T-helper 2 cell (primary cell): ENCODE measurements at regions not wholly inside any gene's neighbourhood (a gene's known extent, or its start where the extent isn't known, plus 50 kb on each side); places are given as distances from the start of the nearest gene placed in this dataset.
"Not testable (repeated sequence)": the region's sequence is repeated elsewhere in the genome, so short reads cannot be mapped to it uniquely, and the experiment has no call there.

Source experiments
- DNase-seq, 5 experiments: peaks; one replicate each; pipeline versions ENCODE4 v3.0.0 to v3.0.0-alpha.2; 2012 to 2022

DNA sequence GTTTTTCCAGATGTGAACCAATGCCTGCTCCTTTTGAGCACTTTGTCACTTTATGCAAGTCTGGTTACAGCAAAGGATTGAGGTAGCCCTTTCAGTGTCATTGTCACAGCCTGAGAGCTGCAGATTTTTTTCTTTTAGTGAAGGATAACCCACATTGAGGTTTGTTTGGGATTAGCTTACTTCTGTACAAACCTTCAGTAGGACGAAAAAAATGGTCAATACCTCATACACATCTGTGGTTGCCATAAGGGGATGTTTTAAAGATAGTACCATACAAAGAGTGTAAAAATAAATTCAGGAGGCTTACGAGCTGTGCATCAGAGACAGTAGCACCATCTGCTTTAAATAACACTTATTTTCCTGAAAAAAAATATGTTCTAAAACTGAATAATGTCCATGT is 566.0 kb downstream of the AJAP1 start:
- no peak for DNase-seq

DNA sequence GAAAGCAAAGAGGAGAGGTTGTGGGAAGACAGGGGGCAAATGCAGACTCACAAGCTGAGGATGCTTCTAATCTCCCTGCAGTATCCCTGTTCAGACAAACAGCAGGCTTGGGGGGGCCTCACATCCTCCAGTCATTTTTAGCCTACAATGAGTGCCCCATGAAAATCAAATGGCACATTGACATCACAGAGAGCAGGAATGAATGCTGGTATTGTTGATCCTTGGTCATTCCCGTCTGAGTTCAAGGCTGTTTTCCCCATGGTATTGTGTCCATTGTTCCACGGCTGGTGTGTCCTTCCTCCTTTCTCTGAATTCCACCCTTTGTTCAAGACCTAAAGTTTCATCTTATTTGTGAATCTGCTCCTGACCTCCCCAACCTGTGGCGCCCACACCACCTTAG is 545.6 kb downstream of the AJAP1 start:
- DNase-seq, result no peak

- no peak for DNase-seq
Measured at GRCh38 chr1:5198328-5198727, 543.9 kb downstream of the AJAP1 start.

GRCh38 chr1:5191470-5191869 is 537.1 kb downstream of the AJAP1 start:
- no peak for DNase-seq

DNA sequence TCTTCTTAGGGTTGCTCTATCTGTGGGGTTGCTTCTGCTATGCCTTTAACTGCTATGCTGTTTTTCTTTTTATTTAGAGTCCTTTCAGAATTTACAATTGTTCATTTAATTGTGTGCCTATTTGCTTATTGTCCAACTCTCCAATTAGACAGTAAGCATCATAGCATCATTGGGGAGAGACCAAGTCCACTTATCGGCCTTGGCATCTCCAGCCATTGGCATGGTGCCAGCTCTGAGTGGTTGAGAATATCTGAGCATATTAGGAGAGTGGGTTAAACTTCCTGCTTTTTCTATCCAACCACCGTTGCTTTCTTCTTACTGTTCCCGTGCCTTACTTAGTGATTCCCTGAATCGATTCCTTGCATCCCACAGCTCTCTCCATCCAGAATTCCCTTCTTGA is 535.0 kb downstream of the AJAP1 start:
- no peak for DNase-seq

DNA sequence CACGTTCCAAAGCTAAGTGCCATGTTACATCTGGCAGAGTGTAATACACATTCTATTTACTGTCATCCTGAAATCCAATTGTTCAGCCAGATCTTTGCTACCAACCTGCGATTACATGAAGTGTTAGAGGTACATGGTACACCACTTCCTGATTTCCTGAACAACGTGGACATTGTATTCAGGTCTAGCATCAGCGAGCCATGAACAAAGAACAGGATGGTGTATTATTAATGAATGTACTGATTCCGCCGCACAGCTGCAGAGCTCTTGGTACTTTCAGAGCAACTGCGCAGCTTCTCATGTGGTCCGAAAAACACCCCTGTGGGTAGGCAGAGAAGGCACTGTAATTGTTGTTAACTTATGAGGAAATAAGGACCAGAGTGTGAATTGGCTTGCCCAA is 511.4 kb downstream of the AJAP1 start:
- DNase-seq, result no peak

- DNase-seq, result no peak
Measured at GRCh38 chr1:5164158-5164557, 509.7 kb downstream of the AJAP1 start.

DNA sequence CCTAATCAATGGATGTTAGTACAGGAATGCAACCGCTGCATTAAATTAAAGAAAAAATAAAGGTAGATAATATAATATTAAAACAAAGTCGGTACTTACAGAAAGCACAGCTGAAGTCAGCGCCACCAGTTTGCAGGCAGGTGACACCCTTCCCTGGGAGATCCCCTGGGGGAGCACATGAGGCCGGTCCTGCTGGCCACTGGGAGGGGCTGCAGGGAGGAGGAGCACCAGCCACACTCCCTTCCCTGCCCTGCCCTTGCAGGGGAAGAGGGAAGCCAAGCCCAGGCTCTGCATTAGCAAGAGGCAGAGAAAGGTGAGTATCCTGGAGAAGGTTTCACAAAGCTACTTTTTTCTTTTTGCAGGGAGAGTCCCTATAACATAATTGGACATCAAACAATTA is 507.0 kb downstream of the AJAP1 start:
- no peak for DNase-seq

GRCh38 chr1:5157175-5157574 is 502.8 kb downstream of the AJAP1 start:
- DNase-seq, result no peak

DNA sequence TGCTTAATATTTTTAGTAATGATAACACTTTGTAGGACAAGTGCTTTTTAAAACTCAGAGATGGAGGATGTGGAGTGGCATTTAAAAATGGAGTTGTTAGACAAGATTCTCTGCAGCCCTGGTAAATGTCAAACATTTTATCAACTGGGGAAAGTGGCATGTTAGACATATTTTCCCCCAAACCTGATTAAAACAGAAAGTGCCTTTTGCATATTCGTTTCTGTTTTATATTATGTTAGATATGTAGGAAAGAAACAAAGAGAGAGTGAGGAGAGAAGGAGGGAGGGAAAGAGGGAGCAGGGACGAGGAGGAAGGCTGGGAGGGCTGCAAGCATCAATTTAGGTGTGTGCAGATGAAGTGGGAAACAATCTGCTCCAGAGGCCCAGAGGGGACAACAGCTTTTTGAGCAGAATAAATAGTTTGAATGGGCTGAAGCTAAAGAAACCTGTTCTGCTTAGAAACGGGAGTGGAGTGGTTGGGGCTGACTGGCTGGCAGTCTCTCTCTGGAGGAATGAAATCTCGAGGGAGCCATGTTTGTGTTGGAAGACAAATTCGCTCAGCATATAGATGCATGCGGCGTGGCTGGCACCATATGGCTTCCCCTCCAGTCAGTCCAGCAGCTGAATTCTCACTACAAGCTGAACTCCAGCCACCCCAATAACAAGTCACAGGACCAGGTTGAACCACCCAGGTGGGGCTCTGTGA is 502.2 kb downstream of the AJAP1 start:
- no peak for DNase-seq

- no peak for DNase-seq
Measured at GRCh38 chr1:5151511-5151910, 497.1 kb downstream of the AJAP1 start.

DNA sequence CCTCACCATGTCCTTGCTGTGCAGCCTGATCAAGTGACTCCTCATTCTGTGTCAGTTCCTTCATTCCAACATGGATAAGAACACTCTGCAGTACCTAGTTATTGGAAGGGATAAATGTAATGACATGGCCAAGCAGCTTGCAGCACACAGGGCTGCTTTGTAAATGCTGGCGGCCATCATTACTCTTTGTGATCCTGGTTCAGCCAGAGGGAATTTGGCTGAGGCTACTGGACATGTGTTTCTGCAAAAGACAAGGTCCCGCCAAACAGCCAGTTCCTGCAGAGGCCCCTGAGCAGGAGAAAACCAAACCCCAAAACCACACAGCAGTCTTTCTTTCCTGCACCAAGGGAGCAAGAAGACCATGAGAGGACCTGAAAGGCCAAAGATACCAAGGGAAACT is 495.8 kb downstream of the AJAP1 start:
- no peak for DNase-seq

- DNase-seq, result no peak
Measured at GRCh38 chr1:5147806-5148205, 493.4 kb downstream of the AJAP1 start.

DNA sequence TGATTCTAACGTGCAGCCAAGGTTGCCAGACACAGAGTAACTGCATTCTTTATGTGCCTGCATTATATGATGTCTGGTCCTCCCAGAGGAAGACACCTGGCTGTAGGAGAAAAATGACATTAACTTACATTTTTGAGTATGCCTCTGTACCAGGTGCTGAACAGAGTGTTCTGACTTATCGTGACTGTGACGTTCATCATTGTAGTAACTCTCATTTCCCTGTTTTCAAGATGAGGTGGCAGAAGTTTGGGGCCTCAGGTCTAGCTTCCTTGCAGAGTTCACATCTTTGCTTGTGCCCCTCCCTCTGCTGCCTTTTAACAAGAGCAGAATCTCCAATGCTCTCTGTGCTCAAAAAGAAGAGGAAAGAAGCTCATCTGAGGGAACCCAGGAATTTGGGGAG is 488.0 kb downstream of the AJAP1 start:
- DNase-seq, result peak in 1 of 5 experiments; percentile 69

DNA sequence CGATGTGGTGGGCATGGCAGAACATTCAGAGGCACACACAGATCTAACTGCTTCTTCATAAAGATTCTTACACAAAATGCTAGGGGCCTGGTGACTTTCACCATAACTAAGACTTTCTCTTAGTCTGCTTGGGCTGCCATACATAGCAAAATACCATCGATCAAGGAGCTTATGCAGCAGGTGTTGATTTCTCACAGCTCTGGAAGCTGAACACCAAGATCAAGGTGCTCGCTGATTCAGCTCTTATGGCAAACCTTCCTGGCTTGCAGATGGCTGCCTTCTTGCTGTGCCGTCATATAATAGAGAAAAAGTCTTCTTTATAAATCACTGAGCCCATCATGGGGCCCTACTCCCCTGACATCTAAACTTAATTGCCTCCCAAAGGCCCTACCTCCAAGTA is 487.3 kb downstream of the AJAP1 start:
- DNase-seq, result no peak

GRCh38 chr1:5140962-5141361 is 486.6 kb downstream of the AJAP1 start:
- no peak for DNase-seq

- DNase-seq, result no peak
Measured at GRCh38 chr1:5140136-5140535, 485.7 kb downstream of the AJAP1 start.

DNA sequence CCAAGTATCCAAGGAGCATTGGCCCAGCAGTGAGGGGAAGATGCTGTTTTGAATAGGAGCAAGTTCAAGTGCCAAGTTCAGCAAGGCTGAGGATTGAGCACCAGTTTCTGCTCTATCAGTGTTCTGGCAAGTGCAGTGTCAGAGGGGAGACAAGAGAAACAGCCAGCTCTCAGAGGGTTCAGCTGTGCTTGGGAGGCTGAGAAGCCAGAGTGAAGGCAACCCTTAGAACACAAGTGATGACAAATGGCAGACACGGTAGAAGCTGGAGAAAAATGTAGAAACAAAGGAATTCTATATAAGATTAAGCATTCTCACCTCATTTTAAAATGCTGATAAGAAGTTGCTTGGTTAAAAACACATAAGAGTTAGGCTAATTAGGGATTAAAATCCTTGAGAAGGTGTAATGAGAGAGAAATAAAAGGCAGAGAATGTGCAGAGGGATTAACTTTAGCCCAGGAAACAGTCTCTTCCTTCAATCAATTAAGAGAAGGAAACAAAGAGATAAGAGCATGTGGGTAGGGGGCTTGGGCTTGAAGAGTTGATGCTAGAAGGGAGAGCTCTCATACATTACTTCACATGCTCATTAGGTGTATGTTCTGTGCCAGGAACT is 475.4 kb downstream of the AJAP1 start:
- no peak for DNase-seq

GRCh38 chr1:5125208-5125607 is 470.8 kb downstream of the AJAP1 start:
- DNase-seq, result peak in 1 of 5 experiments; percentile 42

GRCh38 chr1:5120559-5120958 is 466.1 kb downstream of the AJAP1 start:
- no peak for DNase-seq

GRCh38 chr1:5119366-5120234 is 465.2 kb downstream of the AJAP1 start:
- no peak for DNase-seq

DNA sequence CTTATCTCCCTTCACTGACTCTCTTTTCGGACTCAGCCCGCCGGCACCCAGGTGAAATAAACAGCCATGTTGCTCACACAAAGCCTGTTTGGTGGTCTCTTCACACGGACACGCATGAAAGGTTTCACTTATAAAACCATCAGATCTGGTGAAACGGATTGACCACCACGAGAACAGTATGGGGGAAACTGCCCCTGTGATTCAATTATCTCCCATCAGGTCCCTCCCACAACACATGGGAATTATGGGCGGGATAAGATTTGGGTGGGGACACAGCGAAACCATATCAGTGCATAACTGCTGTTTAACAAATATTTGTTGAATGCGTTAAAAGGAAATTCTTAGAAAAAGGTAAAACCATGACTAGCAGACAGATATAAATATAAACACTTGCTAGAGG is 464.4 kb downstream of the AJAP1 start:
- not testable (repeated sequence) for DNase-seq

DNA sequence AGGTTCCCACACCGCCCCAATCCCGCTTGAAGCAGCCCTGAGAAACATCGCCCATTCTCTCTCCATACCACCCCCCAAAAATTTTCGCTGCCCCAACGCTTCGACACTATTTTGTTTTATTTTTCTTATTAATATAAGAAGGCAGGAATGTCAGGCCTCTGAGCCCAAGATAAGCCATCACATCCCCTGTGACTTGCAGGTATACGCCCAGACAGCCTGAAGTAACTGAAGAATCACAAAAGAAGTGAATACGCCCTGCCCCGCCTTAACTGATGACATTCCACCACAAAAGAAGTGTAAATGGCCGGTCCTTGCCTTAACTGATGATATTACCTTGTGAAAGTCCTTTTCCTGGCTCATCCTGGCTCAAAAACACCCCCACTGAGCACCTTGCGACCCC is 463.9 kb downstream of the AJAP1 start:
- DNase-seq, result not testable (repeated sequence)

DNA sequence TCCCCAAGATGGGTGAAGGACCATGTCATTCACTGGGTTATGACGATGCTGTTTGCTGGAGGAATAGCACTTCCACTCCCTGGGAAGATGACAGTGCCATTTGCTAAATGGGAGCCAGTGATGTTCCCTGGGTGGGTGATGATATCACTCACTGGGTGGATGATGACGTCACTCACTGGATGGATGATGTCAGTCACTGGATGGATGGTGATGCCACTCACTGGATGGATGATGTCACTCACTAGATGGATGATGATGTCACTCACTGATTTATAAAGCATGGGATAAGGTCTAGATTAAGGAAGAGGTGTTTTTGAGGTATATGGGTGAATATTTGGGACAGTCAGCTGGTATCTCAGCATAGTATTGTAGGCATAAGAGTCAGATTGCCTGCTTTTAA is 457.2 kb downstream of the AJAP1 start:
- DNase-seq, result no peak
